Progenitor cell of endocrine pancreas (in vitro differentiated cells): ENCODE measurements at regions not wholly inside any gene's neighbourhood (a gene's known extent, or its start where the extent isn't known, plus 50 kb on each side); places are given as distances from the start of the nearest gene placed in this dataset.

Source experiments
- DNase-seq: peaks from one replicate; pipeline ENCODE4 v3.0.0; 2021; ENCODE audit warnings: low spot score; ENCODE audit not compliant: unreplicated experiment
- H3K27ac Mint-ChIP-seq: 2 replicates; pipeline ENCODE4 v1.8.0; 2021; ENCODE audit warnings: mild to moderate bottlenecking, moderate library complexity, mixed read lengths
- H3K27me3 Mint-ChIP-seq: 2 replicates; pipeline ENCODE4 v1.8.0; 2021; ENCODE audit warnings: mixed read lengths
- H3K36me3 Mint-ChIP-seq: 2 replicates; pipeline ENCODE4 v1.8.0; 2022; ENCODE audit warnings: mixed read lengths; ENCODE audit not compliant: insufficient read depth
- H3K4me1 Mint-ChIP-seq: 2 replicates; pipeline ENCODE4 v1.8.0; 2021; ENCODE audit warnings: low read depth, mixed read lengths
- H3K4me3 Mint-ChIP-seq: 2 replicates; pipeline ENCODE4 v1.8.0; 2021; ENCODE audit warnings: low read depth, mild to moderate bottlenecking, moderate library complexity, mixed read lengths
- H3K9me3 Mint-ChIP-seq: 2 replicates; pipeline ENCODE4 v1.8.0; 2021; ENCODE audit warnings: low read depth, mixed read lengths
- TF ChIP-seq, protein P1 (sequence below): fragments of 200-600 bp; sonication (generic); IDR thresholded peaks from one replicate; pipeline ENCODE4 v1.5.0; 2021; ENCODE audit warnings: antibody characterized with exemption, mild to moderate bottlenecking; ENCODE audit not compliant: unreplicated experiment

DNA sequence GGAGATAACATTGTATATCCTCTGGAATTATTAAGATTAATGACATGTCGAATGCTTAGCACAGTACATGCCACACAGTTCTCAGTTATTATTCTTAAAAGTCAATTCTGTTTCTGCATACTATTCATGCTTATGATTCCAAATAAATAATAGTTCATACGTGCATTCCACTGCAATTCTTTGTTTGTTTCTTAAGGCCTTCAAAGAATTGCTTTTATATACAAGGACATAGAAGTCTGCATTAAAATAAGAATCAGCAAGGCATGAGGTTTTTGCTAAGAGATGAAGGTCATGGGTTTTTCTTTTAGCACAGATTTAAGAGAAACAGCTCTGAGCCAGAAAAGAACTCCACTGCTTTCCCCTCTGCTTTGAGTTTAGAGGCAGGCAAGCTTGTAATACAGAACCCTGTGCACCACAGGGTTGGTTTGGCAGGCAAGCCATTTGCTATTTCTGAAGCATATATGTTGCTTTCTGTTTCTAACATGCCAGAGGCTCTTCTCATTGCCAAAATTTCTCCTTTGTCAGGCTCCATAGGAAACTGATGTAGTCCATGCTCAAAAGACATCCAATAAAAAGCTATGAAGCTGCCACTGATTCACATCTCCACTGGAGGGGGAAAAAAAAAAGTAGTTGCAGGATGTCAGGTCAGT, 420.6 kb upstream of the TYRP1 start:
- Mint-ChIP-seq H3K27ac (no peak overlapping the region), H3K4me3 (no peak overlapping the region), H3K27me3 (no peaks in the 10 kb centered on the region), H3K36me3 (no peaks in the 10 kb centered on the region), H3K4me1 (peaks cover 10% of the 10 kb centered on the region), H3K9me3 (no peaks in the 10 kb centered on the region)
- no peak for DNase-seq
- TF ChIP-seq, protein P1, sequence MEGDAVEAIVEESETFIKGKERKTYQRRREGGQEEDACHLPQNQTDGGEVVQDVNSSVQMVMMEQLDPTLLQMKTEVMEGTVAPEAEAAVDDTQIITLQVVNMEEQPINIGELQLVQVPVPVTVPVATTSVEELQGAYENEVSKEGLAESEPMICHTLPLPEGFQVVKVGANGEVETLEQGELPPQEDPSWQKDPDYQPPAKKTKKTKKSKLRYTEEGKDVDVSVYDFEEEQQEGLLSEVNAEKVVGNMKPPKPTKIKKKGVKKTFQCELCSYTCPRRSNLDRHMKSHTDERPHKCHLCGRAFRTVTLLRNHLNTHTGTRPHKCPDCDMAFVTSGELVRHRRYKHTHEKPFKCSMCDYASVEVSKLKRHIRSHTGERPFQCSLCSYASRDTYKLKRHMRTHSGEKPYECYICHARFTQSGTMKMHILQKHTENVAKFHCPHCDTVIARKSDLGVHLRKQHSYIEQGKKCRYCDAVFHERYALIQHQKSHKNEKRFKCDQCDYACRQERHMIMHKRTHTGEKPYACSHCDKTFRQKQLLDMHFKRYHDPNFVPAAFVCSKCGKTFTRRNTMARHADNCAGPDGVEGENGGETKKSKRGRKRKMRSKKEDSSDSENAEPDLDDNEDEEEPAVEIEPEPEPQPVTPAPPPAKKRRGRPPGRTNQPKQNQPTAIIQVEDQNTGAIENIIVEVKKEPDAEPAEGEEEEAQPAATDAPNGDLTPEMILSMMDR = no peak

DNA sequence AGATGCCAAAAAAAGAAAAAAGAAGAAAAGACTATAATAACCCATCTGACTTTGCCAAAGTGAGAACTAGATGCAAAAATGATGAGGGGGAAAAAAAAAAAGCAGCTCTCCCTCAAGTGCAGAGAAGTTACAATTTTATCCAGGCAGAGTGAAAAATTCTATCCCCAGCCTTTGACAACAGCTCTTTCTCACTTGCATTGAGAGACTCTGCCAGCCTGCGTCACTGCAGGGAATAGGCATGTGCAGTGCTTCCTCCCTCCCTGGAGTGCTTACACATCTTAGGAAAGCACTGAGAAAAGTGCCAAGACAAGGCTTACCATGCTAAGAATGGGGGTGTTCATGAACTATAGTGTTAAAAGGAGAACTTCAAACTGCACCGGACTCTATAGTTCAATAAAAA, 418.6 kb upstream of the TYRP1 start:
- Mint-ChIP-seq H3K9me3 (peaks cover 10% of the 10 kb centered on the region), H3K27me3 (no peaks in the 10 kb centered on the region), H3K36me3 (no peaks in the 10 kb centered on the region), H3K27ac (peak overlapping the region; percentile 11), H3K4me1 (peaks cover 10% of the 10 kb centered on the region), H3K4me3 (no peak overlapping the region)
- no peak for DNase-seq
- TF ChIP-seq, protein P1 = no peak

DNA sequence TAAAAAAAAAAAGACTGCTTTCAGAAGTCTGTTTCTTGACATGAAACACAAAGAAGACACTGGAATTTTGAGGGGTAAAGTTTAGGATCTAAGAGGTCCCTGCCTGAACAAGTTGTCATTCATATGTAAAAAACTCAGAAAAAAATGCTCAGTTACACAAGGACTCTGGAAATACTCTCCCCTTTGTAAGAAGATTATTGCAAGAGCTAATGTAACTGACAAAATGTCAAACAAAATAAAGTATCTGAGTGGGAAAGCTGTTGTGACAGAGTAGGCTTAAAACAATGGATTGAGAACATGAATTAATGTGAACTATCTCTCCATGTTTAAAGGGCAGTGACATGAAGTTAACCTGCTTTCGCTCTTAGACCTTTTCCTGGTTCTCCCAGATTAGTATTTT, 416.7 kb upstream of the TYRP1 start:
- Mint-ChIP-seq H3K27ac (no peak overlapping the region), H3K4me1 (peaks cover 7% of the 10 kb centered on the region), H3K27me3 (no peaks in the 10 kb centered on the region), H3K36me3 (no peaks in the 10 kb centered on the region), H3K4me3 (no peak overlapping the region), H3K9me3 (peaks cover 10% of the 10 kb centered on the region)
- TF ChIP-seq, protein P1 = no peak
- no peak for DNase-seq

DNA sequence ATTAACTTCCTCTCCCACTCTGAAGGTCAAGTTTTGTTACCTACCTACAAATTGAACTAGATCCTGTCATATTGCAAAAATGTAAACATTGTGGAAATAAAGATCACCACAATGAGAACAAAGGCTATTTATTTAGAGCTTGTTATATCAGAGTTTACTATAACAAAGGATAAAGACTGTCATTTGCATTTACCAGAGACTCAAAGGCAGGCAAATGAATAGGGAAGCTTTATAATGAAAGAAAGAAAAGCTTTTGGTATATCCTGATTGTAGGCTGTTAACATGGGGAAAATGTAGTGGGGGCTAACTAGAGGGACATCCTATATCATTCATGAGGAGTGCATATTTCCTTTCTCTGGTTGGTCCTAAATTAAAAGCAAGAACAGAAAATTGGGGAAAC, 403.5 kb upstream of the TYRP1 start:
- H3K27me3 Mint-ChIP-seq = no peaks in the 10 kb centered on the region
- H3K4me1 Mint-ChIP-seq = peaks cover 5% of the 10 kb centered on the region
- no peak for DNase-seq
- H3K27ac Mint-ChIP-seq = no peak overlapping the region
- no peaks in the 10 kb centered on the region for H3K36me3 Mint-ChIP-seq
- TF ChIP-seq, protein P1 = no peak
- no peak overlapping the region for H3K4me3 Mint-ChIP-seq
- H3K9me3 Mint-ChIP-seq = peaks cover 3% of the 10 kb centered on the region

DNA sequence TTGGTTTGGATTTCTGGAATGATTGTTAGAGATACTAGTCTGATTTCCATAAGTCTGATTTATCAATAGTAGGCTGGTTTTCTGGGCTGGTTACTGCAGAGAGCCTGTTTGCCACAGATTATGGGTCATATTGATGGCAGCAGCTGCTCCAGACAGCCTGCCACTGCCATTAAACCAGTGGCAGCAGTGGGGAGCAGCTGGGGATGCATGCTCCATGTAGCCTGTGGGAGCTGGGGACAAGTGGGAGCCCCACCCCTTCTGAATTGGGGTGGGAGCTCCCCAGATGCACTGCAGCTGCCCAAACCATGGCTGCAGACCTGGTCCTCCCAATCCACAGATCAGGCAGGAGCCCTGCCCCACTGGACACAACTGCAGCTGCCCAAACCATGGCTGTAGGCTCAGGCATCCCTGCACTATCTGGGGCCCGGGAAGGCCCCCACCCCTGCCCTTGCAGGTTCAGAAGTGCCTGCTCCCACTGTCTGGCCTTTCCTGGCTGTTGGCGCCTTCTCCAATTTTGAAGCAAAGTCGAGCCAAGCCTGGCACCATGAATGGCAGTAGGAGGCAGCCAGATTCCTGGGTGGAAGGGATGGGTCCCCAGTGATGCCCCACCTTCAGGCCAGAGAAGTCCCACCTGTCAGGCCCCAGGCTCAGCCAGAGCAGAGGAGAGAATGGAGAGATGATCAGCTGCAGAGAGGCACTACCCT, 402.9 kb upstream of the TYRP1 start:
- peaks cover under 1% of the 10 kb centered on the region for H3K4me1 Mint-ChIP-seq
- H3K9me3 Mint-ChIP-seq = peaks cover 3% of the 10 kb centered on the region
- H3K27me3 Mint-ChIP-seq = no peaks in the 10 kb centered on the region

More for the DNA sequence above, 402.9 kb upstream of the TYRP1 start:
- Mint-ChIP-seq H3K27ac (no peak overlapping the region), H3K4me3 (no peak overlapping the region), H3K36me3 (no peaks in the 10 kb centered on the region)
- DNase-seq = no peak
- TF ChIP-seq, protein P1 = no peak
